ENCODE measurements at regions not wholly inside any gene's neighbourhood (a gene's known extent, or its start where the extent isn't known, plus 50 kb on each side); places are given as distances from the start of the nearest gene placed in this dataset.

DNA sequence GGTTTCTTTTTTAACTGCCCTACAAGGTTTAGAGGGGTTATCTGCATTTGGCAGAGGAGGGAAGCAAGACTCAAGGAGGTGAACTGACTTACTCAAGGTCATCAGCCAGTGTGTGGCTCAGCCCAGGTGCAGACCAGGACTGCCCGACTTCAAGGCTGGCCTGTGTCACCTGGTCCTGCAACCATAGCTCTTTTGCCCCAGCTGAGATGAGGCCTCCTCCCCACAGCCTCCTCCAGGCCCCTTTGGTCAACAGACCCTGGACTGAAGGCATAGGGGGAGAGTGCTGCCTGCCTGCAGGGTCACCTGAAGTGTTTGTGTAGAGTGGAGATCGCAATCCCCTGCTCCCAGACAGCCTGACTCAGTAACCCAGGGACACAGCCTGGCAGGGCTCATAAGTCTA is 168.5 kb upstream of the GLI2 start:
- no peak for DNase-seq (ENCODE audit: extremely low read depth, low read depth)
- no peak overlapping the region for H3K4me3 ChIP-seq (replicated peaks; ENCODE audit: low read depth, low read length)
- TF ChIP-seq, protein P1, sequence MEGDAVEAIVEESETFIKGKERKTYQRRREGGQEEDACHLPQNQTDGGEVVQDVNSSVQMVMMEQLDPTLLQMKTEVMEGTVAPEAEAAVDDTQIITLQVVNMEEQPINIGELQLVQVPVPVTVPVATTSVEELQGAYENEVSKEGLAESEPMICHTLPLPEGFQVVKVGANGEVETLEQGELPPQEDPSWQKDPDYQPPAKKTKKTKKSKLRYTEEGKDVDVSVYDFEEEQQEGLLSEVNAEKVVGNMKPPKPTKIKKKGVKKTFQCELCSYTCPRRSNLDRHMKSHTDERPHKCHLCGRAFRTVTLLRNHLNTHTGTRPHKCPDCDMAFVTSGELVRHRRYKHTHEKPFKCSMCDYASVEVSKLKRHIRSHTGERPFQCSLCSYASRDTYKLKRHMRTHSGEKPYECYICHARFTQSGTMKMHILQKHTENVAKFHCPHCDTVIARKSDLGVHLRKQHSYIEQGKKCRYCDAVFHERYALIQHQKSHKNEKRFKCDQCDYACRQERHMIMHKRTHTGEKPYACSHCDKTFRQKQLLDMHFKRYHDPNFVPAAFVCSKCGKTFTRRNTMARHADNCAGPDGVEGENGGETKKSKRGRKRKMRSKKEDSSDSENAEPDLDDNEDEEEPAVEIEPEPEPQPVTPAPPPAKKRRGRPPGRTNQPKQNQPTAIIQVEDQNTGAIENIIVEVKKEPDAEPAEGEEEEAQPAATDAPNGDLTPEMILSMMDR (IDR thresholded peaks at IDR 0.05; ENCODE audit: low read depth, low read length, missing control alignments), result no peak

DNA sequence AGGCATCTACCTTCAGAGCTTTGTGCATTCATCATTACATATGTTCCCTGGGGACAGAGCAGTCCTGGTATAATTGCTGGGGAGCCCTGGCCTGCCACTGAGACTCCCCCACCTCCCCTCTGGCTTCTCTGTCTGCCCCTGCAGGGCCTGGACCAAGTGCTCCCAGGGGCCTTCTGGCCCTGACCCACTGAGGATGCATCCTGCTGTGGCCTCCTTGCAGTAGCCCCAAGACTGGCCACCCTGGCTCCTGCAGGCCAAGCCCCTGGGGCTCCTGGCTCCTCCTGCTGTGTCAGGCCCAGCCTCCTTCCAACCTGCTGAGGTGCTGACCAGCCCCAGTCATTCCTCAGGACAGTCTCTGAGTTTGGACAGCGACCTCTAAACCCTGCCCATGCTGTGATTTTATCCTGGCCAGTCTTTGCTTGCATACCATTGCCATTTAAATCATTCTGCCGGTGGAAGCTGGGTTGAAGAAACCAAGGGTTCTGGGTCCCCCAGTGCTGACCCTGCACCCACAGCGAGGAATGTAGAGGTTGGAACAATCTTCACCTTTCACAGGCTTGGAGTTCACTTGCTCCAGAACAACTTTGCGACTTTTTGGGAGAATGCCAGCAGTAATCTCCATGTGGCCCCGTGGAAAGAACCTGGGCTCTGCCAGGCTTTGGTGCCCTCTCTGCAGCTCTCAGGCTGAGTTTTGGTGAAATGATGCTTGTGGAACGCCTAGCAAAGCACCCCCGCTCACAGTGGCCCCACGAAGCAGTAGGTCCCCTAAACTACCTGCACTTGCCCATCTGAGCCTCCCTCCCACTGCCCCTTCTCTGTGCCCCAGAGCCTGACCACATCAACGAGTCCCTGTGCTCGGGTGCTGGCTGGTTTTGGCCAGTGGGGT is 167.3 kb upstream of the GLI2 start:
- DNase-seq (ENCODE audit: extremely low read depth, low read depth), result no peak
- H3K4me3 ChIP-seq (replicated peaks; ENCODE audit: low read depth, low read length), result no peak overlapping the region
- TF ChIP-seq, protein P1 (IDR thresholded peaks at IDR 0.05; ENCODE audit: low read depth, low read length, missing control alignments), result no peak

- DNase-seq (ENCODE audit: extremely low read depth, low read depth), result no peak
- H3K4me3 ChIP-seq (replicated peaks; ENCODE audit: low read depth, low read length), result no peak overlapping the region
- TF ChIP-seq, protein P1 (IDR thresholded peaks at IDR 0.05; ENCODE audit: low read depth, low read length, missing control alignments), result no peak
Measured at GRCh38 chr2:120568975-120569268, 166.7 kb upstream of the GLI2 start.

- no peak overlapping the region for H3K4me3 ChIP-seq (replicated peaks; ENCODE audit: low read depth, low read length)
- no peak for DNase-seq (ENCODE audit: extremely low read depth, low read depth)
Measured at GRCh38 chr2:120570001-120570400, 165.7 kb upstream of the GLI2 start.

GRCh38 chr2:120570546-120570945 is 165.1 kb upstream of the GLI2 start:
- H3K4me3 ChIP-seq (replicated peaks; ENCODE audit: low read depth, low read length), result no peak overlapping the region

More at GRCh38 chr2:120570001-120570400, 165.7 kb upstream of the GLI2 start:
- TF ChIP-seq, protein P1 (IDR thresholded peaks at IDR 0.05; ENCODE audit: low read depth, low read length, missing control alignments), result no peak

DNA sequence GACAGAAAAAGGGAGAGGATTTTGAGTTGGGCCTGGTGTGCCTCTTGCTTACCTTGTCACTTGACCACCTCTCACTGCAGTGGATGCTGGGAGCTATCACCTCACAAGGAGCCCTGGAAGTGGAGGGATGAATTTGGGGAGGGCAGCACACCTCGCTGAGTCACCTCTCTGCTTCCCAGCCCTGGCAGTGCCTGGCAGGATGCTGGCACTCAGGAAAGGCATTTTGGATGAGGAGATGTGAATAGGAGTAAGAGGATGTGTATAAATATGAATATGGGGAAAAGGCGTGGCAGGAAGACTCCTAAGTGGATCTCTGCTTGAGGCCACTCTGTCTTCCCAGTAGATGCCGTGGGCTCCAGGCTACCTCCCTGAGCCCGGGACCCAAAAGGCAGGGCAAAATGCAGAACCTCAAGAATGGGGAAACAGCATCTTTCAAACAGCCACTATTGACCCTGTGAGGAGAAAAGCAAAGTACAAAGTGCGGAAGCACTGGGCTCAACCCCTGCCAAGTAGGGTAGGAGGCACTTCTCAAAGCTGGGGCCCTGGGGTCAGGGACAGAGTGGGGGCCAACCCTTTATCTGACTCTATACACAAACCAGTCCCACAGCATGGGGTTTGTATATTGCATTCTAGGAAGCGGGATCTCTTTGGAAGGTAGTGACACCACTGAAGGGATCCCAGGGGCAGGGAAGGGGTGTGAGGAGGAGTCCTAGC is 164.5 kb upstream of the GLI2 start:
- H3K4me3 ChIP-seq (replicated peaks; ENCODE audit: low read depth, low read length), result no peak overlapping the region
- DNase-seq (ENCODE audit: extremely low read depth, low read depth), result no peak
- TF ChIP-seq, protein P1 (IDR thresholded peaks at IDR 0.05; ENCODE audit: low read depth, low read length, missing control alignments), result no peak

More at GRCh38 chr2:120570546-120570945, 165.1 kb upstream of the GLI2 start:
- no peak for DNase-seq (ENCODE audit: extremely low read depth, low read depth)
- TF ChIP-seq, protein P1 (IDR thresholded peaks at IDR 0.05; ENCODE audit: low read depth, low read length, missing control alignments), result no peak

Data from HFF-Myc (cell line).